HG03558 (cell line): ENCODE measurements at regions not wholly inside any gene's neighbourhood (a gene's known extent, or its start where the extent isn't known, plus 50 kb on each side); places are given as distances from the start of the nearest gene placed in this dataset.
"Not testable (repeated sequence)": the region's sequence is repeated elsewhere in the genome, so short reads cannot be mapped to it uniquely, and the experiment has no call there.

Experiments used
- ATAC-seq: cut with Tn5 transposase; IDR thresholded peaks from one replicate; pipeline ENCODE4 v1.9.1; 2021; ENCODE audit warnings: moderate number of reproducible peaks; ENCODE audit not compliant: unreplicated experiment; ENCODE audit errors: extremely low read depth

DNA sequence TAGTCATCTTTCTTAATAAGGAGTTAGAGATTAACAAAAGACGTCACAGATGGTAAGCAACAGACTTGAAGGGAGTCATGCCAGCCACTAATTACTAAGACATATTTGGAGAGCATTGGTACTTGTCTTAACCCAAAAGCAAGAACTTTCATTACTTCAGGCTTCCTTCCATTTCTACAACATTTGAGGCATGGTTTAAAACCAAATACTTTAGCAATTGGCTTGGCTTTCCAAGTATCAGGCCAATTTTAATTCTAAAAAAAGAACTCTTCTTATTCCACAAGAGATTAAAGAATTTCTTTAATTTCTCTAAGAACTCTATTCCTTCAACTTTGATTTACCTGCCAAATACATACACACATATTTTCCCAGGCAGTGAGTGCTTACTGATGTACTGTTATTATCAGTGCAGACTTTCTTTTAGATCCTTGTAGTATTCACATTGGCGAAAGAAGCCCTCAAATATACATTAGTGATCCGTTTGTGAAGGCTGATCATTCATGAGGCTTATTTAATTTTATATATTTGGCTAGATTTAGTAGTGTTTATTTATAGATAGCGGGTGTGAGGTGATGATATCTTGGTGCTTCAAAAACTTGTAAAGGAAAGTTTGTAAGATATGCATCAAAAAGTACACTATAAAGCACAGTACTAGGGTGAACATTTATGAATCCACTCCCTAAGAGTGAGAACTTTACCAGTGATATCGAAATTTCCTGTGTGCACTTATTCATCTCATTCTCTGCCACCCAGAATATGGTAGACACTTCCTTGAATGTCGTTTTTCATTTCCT lies 229.2 kb downstream of the MFSD1 start:
- ATAC-seq: no peak

DNA sequence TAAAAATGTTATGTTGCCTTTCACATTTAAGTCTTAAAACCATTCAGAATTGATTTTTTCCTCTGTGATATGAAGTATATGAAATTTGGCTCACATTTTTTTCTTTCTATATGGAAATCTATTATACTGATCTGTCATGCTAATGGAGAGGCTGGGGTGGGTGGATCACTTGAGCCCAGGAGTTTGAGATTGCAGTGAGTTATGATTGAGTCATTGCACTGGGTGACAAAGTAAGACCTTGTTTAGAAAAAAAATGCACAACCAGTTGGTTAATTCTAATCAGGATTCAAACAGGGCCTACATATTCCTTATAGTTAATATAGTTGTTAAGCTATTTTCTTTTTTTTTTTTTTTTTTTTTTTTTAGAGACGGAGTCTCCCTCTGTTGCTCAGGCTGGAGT lies 230.5 kb downstream of the MFSD1 start:
- no peak for ATAC-seq

- ATAC-seq: no peak
Observed at GRCh38 chr3:159038405-159038804, 236.6 kb downstream of the MFSD1 start.

DNA sequence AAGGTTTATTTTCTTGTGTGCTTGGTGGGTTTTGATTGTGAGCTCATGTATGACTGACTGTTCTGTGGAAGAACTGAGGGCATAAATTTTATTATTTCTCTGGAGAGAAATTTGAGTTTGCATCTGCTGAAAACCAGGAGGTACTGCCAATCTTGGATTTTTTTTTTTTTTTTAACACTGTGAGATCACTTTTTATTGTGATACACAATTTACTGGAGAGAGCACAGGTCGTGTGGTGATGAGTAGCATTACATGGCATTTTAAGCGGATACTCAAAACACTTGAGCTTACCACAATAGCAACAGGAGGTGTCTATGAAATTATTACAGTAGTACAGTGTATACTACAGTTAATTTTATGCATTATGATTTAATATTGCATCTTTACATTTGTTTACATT lies 237.4 kb downstream of the MFSD1 start:
- ATAC-seq: no peak

- ATAC-seq: no peak
Observed at GRCh38 chr3:159045279-159045885, 243.5 kb downstream of the MFSD1 start.

DNA sequence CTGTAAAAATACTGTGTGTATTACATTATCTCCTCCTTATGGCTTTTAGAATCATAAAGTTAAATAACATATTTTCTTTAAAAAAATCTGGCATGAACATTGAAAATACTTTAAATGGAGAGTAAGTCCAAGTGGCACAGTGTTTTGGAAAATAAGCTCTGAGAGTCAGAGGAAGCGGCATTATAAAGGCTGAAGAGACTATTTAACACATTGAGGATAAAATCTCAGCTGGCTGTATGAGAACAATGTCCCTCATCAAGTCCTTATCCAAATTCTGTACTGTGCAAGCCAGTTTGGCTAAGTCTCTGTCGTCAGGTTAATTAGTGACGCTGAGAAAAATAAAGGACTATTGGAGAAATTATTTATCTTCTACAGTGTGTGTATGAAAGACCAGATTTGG lies 245.5 kb downstream of the MFSD1 start:
- ATAC-seq: no peak

GRCh38 chr3:159052494-159052893 lies 250.6 kb downstream of the MFSD1 start:
- ATAC-seq: not testable (repeated sequence)

- no peak for ATAC-seq
Observed at GRCh38 chr3:159057621-159058020, 255.8 kb downstream of the MFSD1 start.

- ATAC-seq: no peak
Observed at GRCh38 chr3:159058859-159059258, 257.0 kb downstream of the MFSD1 start.

DNA sequence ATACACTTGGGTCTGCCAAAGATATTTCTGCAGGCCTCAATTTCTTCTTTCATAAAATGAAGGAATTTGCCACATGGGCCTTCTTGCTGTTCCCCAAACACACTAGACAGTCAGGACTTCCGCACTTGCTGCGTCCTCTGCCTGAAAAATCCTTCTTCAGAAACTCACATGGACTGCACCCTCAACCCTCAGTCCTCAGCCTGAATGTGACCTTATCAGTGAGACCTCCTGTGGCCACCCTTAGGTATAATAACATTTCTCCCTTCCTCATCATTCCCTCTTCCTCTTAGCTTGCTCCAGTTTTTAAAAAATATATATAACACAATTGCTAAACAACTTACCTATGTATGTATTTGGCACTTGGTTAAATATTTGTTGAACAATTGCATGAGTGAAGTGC lies 257.5 kb downstream of the MFSD1 start:
- ATAC-seq: no peak

- ATAC-seq: no peak
Observed at GRCh38 chr3:159062734-159063410, 261.0 kb downstream of the MFSD1 start.

- no peak for ATAC-seq
Observed at GRCh38 chr3:159069091-159069490, 267.2 kb downstream of the MFSD1 start, which contains the start of gene IQCJ. Gene IQCJ, plus strand, starts transcription at chr3:159069319.

GRCh38 chr3:159069866-159070425 lies 268.1 kb downstream of the MFSD1 start:
- ATAC-seq: no peak

DNA sequence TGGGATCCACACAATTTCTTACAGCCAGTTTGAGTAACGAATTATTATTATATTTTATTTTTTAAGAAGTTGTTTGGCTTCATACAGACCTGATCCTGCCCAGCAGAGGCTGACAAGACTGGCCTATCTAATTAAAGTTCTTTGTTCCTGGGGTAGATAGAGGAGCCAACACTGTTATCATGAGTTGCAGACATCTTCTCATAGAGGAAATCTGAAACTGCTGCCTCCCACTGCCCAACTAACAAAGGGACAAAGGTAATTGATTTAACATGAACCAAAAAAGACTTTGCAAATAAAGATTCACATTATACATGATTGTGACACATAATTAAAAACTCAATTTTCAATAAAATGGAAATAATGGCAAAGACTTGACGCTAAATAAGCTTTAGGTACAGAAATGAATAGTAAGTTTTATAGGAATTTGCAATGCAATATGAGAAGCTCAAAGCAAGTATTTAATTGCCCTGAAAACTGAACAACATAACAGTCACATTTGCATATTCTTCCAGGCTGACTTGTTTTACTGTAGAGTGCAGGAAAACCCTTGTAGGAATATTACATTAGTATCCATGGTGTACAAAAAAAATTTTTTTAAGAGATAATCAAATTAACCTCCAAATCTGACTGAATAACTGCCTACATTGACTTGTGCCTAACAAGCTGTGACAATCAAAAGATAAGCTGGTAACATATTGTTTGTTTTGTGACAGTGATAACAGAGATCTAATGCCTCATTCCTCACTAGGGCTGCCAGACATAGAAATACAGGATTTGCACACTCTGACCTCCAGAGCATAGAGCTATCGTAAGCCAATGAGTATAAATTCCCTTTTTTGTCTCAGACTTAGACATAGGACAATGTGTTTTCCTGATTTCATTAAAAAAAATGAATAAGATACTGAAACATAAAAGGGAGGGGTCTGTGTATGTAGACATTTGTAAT lies 273.2 kb downstream of the MFSD1 start:
- no peak for ATAC-seq

DNA sequence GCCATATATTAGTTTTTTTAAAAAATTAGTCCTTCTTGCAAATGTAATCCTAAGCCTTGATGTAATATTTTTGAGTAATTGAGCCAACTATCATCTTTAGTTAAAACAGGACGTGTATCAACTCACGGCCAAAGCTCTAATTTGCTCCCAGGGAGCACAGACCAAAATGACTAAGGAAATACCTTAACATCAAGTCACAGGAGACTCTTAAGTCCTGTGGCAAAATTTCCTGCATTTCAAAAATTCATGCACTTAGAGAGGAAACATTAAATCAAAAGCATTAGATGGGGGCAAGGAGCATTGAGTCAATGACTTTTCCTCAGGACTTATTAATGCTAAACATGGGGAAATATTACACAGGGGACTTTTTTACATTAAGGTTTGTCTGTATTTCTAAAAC lies 276.0 kb downstream of the MFSD1 start:
- ATAC-seq: no peak

- ATAC-seq: no peak
Observed at GRCh38 chr3:159080256-159080655, 278.4 kb downstream of the MFSD1 start.

GRCh38 chr3:159080821-159081220 lies 279.0 kb downstream of the MFSD1 start:
- ATAC-seq: no peak

- ATAC-seq: no peak
Observed at GRCh38 chr3:159082519-159082918, 280.7 kb downstream of the MFSD1 start.

GRCh38 chr3:159091936-159092335 lies 290.1 kb downstream of the MFSD1 start:
- ATAC-seq: no peak

- no peak for ATAC-seq
Observed at GRCh38 chr3:159102001-159102400, 300.1 kb downstream of the MFSD1 start.
